Endothelial cell of umbilical vein (primary cell): ENCODE measurements at regions not wholly inside any gene's neighbourhood (a gene's known extent, or its start where the extent isn't known, plus 50 kb on each side); places are given as distances from the start of the nearest gene placed in this dataset.

Source experiments
- BruUV-seq: library from RNA; stranded (reverse); fragments of 400-500 nt; replicated peaks from 2 replicates; lab custom pipeline; 2021; lab: Mats Ljungman, UMichigan
- CTCF ChIA-PET: fragments of 300-600, 350-600 bp; sonication (Branson Sonifier 250); formaldehyde crosslinking; loops from one replicate; lab custom pipeline; 2021; ENCODE audit warnings: antibody characterized with exemption, inconsistent platforms; lab: Charles Lee
- POLR2A ChIA-PET: fragments of 300-600, 350-600 bp; sonication (Branson Sonifier 250); formaldehyde crosslinking; loops from one replicate; lab custom pipeline; 2021; ENCODE audit warnings: antibody characterized with exemption, inconsistent platforms; lab: Charles Lee
- DNase-seq: peaks from one replicate; pipeline ENCODE4 v3.0.0-alpha.2; 2011; ENCODE audit warnings: low read depth, low spot score
- FAIRE-seq: peaks from 2 replicates; lab custom pipeline; 2011; peaks lifted over from hg19 to GRCh38; lab: Jason Lieb, UNC
- H2AFZ ChIP-seq: 2 replicates; pipeline ENCODE4 v1.6.0; 2012; ENCODE audit warnings: low read depth, low read length, control low read depth, inconsistent platforms
- H3K27ac ChIP-seq: 2 replicates; pipeline ENCODE4 v1.5.1; 2011; ENCODE audit warnings: low read depth, mild to moderate bottlenecking, control low read depth, low read length, moderate library complexity; ENCODE audit not compliant: insufficient read depth
- H3K27me3 ChIP-seq, 2 experiments: 2 replicates each; pipeline versions ENCODE4 v1.6.0 to v1.6.1; 2011; ENCODE audit warnings: low read length in 2 of 2, mixed read lengths in 1 of 2; ENCODE audit not compliant: control insufficient read depth in 2 of 2, insufficient read depth in 2 of 2
- H3K36me3 ChIP-seq, 2 experiments: 2 replicates in 1 of 2; 3 replicates in 1 of 2; pipeline ENCODE4 v1.5.1; 2011; ENCODE audit warnings: low read length in 2 of 2, mild to moderate bottlenecking in 1 of 2, moderate library complexity in 1 of 2; ENCODE audit not compliant: control insufficient read depth in 2 of 2, insufficient read depth in 2 of 2; ENCODE audit errors: extremely low read depth in 1 of 2
- H3K4me1 ChIP-seq: 3 replicates; pipeline ENCODE4 v1.5.1; 2011; ENCODE audit warnings: mild to moderate bottlenecking, low read length; ENCODE audit not compliant: control insufficient read depth, insufficient read depth; ENCODE audit errors: extremely low read depth
- H3K4me2 ChIP-seq: 2 replicates; pipeline ENCODE4 v1.6.1; 2011; ENCODE audit warnings: low read length, control low read depth, mixed read lengths; ENCODE audit not compliant: insufficient read depth
- H3K4me3 ChIP-seq, 3 experiments: fragments of 200-600 bp in 1 of 3; sonication (generic), shearing (Covaris generic) in 1 of 3; replicated peaks in 1 of 3; 2 replicates each; pipeline ENCODE4 v1.5.1; 2011 to 2016; ENCODE audit warnings: control low read depth in 3 of 3, low read length in 3 of 3, mild to moderate bottlenecking in 2 of 3, inconsistent platforms in 1 of 3, low read depth in 1 of 3, moderate library complexity in 1 of 3; ENCODE audit not compliant: insufficient read depth in 1 of 3
- H3K79me2 ChIP-seq: 2 replicates; pipeline ENCODE4 v1.6.0; 2012; ENCODE audit warnings: low read length, inconsistent platforms; ENCODE audit not compliant: control insufficient read depth, insufficient read depth
- H3K9ac ChIP-seq: replicated peaks from 2 replicates; pipeline ENCODE3; 2011; ENCODE audit warnings: low read length, control low read depth; ENCODE audit not compliant: insufficient read depth; ENCODE audit errors: extremely low read depth
- H3K9me1 ChIP-seq: replicated peaks from 3 replicates; pipeline ENCODE4 v1.6.0; 2011; ENCODE audit warnings: mild to moderate bottlenecking, low read length; ENCODE audit not compliant: control insufficient read depth, insufficient read depth; ENCODE audit errors: extremely low read depth
- H3K9me3 ChIP-seq: replicated peaks from 2 replicates; pipeline ENCODE4 v1.5.1; 2012; ENCODE audit warnings: low read length, inconsistent platforms; ENCODE audit not compliant: control insufficient read depth, insufficient read depth
- H4K20me1 ChIP-seq: replicated peaks from 2 replicates; pipeline ENCODE3; 2011; ENCODE audit warnings: mild to moderate bottlenecking, low read length; ENCODE audit not compliant: control insufficient read depth, insufficient read depth; ENCODE audit errors: extremely low read depth
- EZH2 ChIP-seq: IDR thresholded peaks from 2 replicates; pipeline ENCODE4 v1.6.1; 2012; ENCODE audit warnings: borderline replicate concordance, low read depth, mild to moderate bottlenecking, moderate library complexity, low read length, inconsistent platforms; ENCODE audit not compliant: severe bottlenecking
- FOS ChIP-seq: IDR thresholded peaks from 2 replicates; pipeline ENCODE4 v1.6.1; 2011; ENCODE audit warnings: mild to moderate bottlenecking, low read length, moderate library complexity, borderline replicate concordance; ENCODE audit not compliant: insufficient read depth
- GATA2 ChIP-seq: IDR thresholded peaks from 2 replicates; pipeline ENCODE4 v1.7.0; 2011; ENCODE audit warnings: low read depth, mild to moderate bottlenecking, moderate library complexity, mixed read lengths, low read length; ENCODE audit not compliant: insufficient read length, insufficient read depth
- JUN ChIP-seq: IDR thresholded peaks from 2 replicates; pipeline ENCODE4 v1.6.1; 2011; ENCODE audit warnings: borderline replicate concordance, low read depth; ENCODE audit not compliant: insufficient read length, insufficient read depth
- MYC ChIP-seq: IDR thresholded peaks from one replicate; pipeline ENCODE4 v1.6.1; 2011; ENCODE audit warnings: mild to moderate bottlenecking, low read depth, low read length
- POLR2A ChIP-seq: IDR thresholded peaks from 2 replicates; pipeline ENCODE4 v1.6.1; 2012; ENCODE audit warnings: low read depth, mild to moderate bottlenecking, control low read depth, low read length
- POLR2AphosphoS5 ChIP-seq: IDR thresholded peaks from 2 replicates; pipeline ENCODE4 v1.6.1; 2012; ENCODE audit warnings: low read depth, mild to moderate bottlenecking, control low read depth, low read length, moderate library complexity; ENCODE audit not compliant: insufficient read depth
- dilution Hi-C: fragments of 300-500 bp; cut with MboI; formaldehyde crosslinking; loops from one replicate; pipeline ENCODE4 v1.15.0; 2019; ENCODE audit warnings: low sequenced_read_pairs; ENCODE audit not compliant: extremely low pct_ligation_motif_present
- intact Hi-C: fragments of 100-400 bp; cut with micrococcal nuclease; formaldehyde crosslinking; loops from one replicate; pipeline ENCODE4 v1.10.0; 2022
- TF ChIP-seq, protein P1 (sequence below): IDR thresholded peaks from 2 replicates; pipeline ENCODE4 v1.6.1; 2011; ENCODE audit not compliant: insufficient read depth, insufficient read length
- TF ChIP-seq, protein P2 (sequence below), 2 donors: IDR thresholded peaks; 1 replicate in 1 of 2; 2 replicates in 1 of 2; pipeline ENCODE4 v1.5.1; 2011; ENCODE audit warnings: low read length in 2 of 2, mild to moderate bottlenecking in 2 of 2, moderate library complexity in 2 of 2, control low read depth in 1 of 2, inconsistent platforms in 1 of 2, low read depth in 1 of 2; ENCODE audit not compliant: insufficient read depth in 1 of 2; ENCODE audit errors: extremely low read depth in 1 of 2

- Histone ChIP-seq H3K27me3 (peaks cover 8 to 29% of the 10 kb centered on the region in 2 experiments), H3K27ac (no peak overlapping the region), H2AFZ (no peak overlapping the region), H3K4me1 (no peaks in the 10 kb centered on the region), H3K9me1 (no peaks in the 10 kb centered on the region), H3K36me3 (no peaks in the 10 kb centered on the region), H4K20me1 (no peaks in the 10 kb centered on the region), H3K79me2 (no peaks in the 10 kb centered on the region), H3K9ac (no peak overlapping the region), H3K4me2 (no peak overlapping the region), H3K9me3 (no peaks in the 10 kb centered on the region), H3K4me3 (no peak overlapping the region)
- POLR2A ChIA-PET, result no interaction called here
- no TSS peak for BruUV-seq
- intact Hi-C loops (no loop called here), dilution Hi-C loops (no loop called here)
- DNase-seq (no peak), FAIRE-seq (no peak)
- CTCF ChIA-PET, result interaction anchor here (1.0 kb wide), 1 partner anchor 67 kb away, joined by 3 read pairs; no protein-coding TSS in a partner anchor
- no peak for TF ChIP-seq EZH2
- TF ChIP-seq, protein P1, sequence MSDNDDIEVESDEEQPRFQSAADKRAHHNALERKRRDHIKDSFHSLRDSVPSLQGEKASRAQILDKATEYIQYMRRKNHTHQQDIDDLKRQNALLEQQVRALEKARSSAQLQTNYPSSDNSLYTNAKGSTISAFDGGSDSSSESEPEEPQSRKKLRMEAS, result no peak
- TF ChIP-seq, protein P2, sequence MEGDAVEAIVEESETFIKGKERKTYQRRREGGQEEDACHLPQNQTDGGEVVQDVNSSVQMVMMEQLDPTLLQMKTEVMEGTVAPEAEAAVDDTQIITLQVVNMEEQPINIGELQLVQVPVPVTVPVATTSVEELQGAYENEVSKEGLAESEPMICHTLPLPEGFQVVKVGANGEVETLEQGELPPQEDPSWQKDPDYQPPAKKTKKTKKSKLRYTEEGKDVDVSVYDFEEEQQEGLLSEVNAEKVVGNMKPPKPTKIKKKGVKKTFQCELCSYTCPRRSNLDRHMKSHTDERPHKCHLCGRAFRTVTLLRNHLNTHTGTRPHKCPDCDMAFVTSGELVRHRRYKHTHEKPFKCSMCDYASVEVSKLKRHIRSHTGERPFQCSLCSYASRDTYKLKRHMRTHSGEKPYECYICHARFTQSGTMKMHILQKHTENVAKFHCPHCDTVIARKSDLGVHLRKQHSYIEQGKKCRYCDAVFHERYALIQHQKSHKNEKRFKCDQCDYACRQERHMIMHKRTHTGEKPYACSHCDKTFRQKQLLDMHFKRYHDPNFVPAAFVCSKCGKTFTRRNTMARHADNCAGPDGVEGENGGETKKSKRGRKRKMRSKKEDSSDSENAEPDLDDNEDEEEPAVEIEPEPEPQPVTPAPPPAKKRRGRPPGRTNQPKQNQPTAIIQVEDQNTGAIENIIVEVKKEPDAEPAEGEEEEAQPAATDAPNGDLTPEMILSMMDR (IDR thresholded peaks at IDR 0.05; ENCODE audit: extremely low read depth in 1 of 2, insufficient read depth in 1 of 2, low read depth in 1 of 2, low read length in 2 of 2), result no peak
- TF ChIP-seq POLR2AphosphoS5, result no peak
- TF ChIP-seq MYC, result no peak
- no peak for TF ChIP-seq JUN
- TF ChIP-seq GATA2, result no peak
- TF ChIP-seq POLR2A, result no peak
- no peak for TF ChIP-seq FOS
These were observed 156.3 kb downstream of the CYP26B1 start for GRCh38 chr2:71991397-71991796.
